HCT116 (cell line): ENCODE measurements at regions not wholly inside any gene's neighbourhood (a gene's known extent, or its start where the extent isn't known, plus 50 kb on each side); places are given as distances from the start of the nearest gene placed in this dataset.

Experiments
- ATAC-seq: fragments of 200-7000 bp; cut with Tn5 transposase; 2 replicates; pipeline ENCODE4 v1.9.1; 2020; ENCODE audit warnings: mild to moderate bottlenecking, moderate library complexity
- BruUV-seq: library from RNA; stranded (reverse); fragments of 400-500 nt; replicated peaks from 2 replicates; lab custom pipeline; 2021; lab: Mats Ljungman, UMichigan
- CTCF ChIA-PET: fragments of 300-600 bp; sonication (Branson Sonifier 250); formaldehyde crosslinking; loops from one replicate; lab custom pipeline; 2021; ENCODE audit warnings: antibody characterized with exemption; lab: Charles Lee
- POLR2A ChIA-PET: fragments of 300-600, 350-600 bp; sonication (Branson Sonifier 250); formaldehyde crosslinking; loops from one replicate; lab custom pipeline; 2021; ENCODE audit warnings: antibody characterized with exemption; lab: Charles Lee
- RAD21 ChIA-PET, 2 experiments: fragments of 300-600 bp; sonication (Branson Sonifier 250); formaldehyde crosslinking; loops; one replicate each; lab custom pipeline; 2023; ENCODE audit warnings: low total read pairs in 2 of 2; ENCODE audit not compliant: uncharacterized antibody in 2 of 2, unreplicated experiment in 2 of 2, low non-redundant PET in 1 of 2; lab: Charles Lee
- DNase-seq: peaks from one replicate; pipeline ENCODE4 v3.0.0-alpha.2; 2010; ENCODE audit warnings: low read depth, low spot score
- H2AFZ ChIP-seq: fragments of 200-600 bp; shearing (Covaris generic), sonication (generic); 2 replicates; pipeline ENCODE4 v1.6.1; 2017; ENCODE audit warnings: low read depth, mixed run types, mixed read lengths, antibody characterized with exemption, low read length; ENCODE audit not compliant: poor library complexity, severe bottlenecking
- H3K27ac ChIP-seq: 2 replicates; pipeline ENCODE4 v1.5.1; 2012; ENCODE audit warnings: low read depth, low read length
- H3K27me3 ChIP-seq: fragments of 200-600 bp; sonication (generic); 2 replicates; pipeline ENCODE4 v1.6.1; 2016; ENCODE audit warnings: mixed run types, low read length, mixed read lengths; ENCODE audit not compliant: insufficient read depth
- H3K36me3 ChIP-seq, 2 experiments: fragments of 200-500 bp in 1 of 2; fragments of 200-600 bp in 1 of 2; sonication (Bioruptor generic) in 1 of 2; sonication (generic) in 1 of 2; 2 replicates each; pipeline versions ENCODE4 v1.5.1 to v1.6.1; 2014 to 2016; ENCODE audit warnings: low read length in 2 of 2, inconsistent platforms in 1 of 2, mixed read lengths in 1 of 2, mixed run types in 1 of 2; ENCODE audit not compliant: insufficient read depth in 2 of 2, control insufficient read depth in 1 of 2
- H3K4me1 ChIP-seq, 2 experiments: fragments of 200-600 bp in 1 of 2; sonication (generic) in 1 of 2; 2 replicates each; pipeline versions ENCODE4 v1.5.1 to v1.6.1; 2012 to 2017; ENCODE audit warnings: low read length in 2 of 2, inconsistent platforms in 1 of 2, mild to moderate bottlenecking in 1 of 2, mixed read lengths in 1 of 2, mixed run types in 1 of 2, moderate library complexity in 1 of 2; ENCODE audit not compliant: insufficient read depth in 2 of 2, control insufficient read depth in 1 of 2
- H3K4me2 ChIP-seq: fragments of 200-600 bp; sonication (generic); 2 replicates; pipeline ENCODE4 v1.6.1; 2017; ENCODE audit warnings: mixed run types, low read length, mixed read lengths
- H3K4me3 ChIP-seq, 2 experiments: fragments of 200-600 bp in 1 of 2; sonication (generic) in 1 of 2; replicated peaks in 1 of 2; 2 replicates each; pipeline ENCODE4 v1.5.1; 2011 to 2016; ENCODE audit warnings: low read length in 2 of 2, control low read depth in 1 of 2, low read depth in 1 of 2, mild to moderate bottlenecking in 1 of 2, mixed read lengths in 1 of 2, mixed run types in 1 of 2
- H3K79me2 ChIP-seq: fragments of 200-600 bp; sonication (generic); 2 replicates; pipeline ENCODE4 v1.6.1; 2017; ENCODE audit warnings: mild to moderate bottlenecking, mixed run types, low read length, moderate library complexity, mixed read lengths; ENCODE audit not compliant: insufficient read depth
- H3K9ac ChIP-seq: fragments of 200-600 bp; sonication (generic); 2 replicates; pipeline ENCODE4 v1.6.1; 2016; ENCODE audit warnings: low read length, mixed read lengths
- H3K9me2 ChIP-seq: fragments of 200-600 bp; sonication (generic), shearing (Covaris generic); 2 replicates; pipeline ENCODE4 v1.6.1; 2017; ENCODE audit warnings: mixed run types, mild to moderate bottlenecking, moderate library complexity; ENCODE audit not compliant: insufficient read depth
- H3K9me3 ChIP-seq, 2 experiments: fragments of 200-500 bp in 1 of 2; fragments of 200-600 bp in 1 of 2; sonication (Bioruptor generic) in 1 of 2; sonication (generic) in 1 of 2; 2 replicates each; pipeline ENCODE4 v1.6.1; 2014 to 2017; ENCODE audit warnings: low read length in 2 of 2, mixed read lengths in 2 of 2, inconsistent platforms in 1 of 2, low read depth in 1 of 2, mild to moderate bottlenecking in 1 of 2, mixed run types in 1 of 2, moderate library complexity in 1 of 2; ENCODE audit not compliant: control insufficient read depth in 1 of 2, insufficient read depth in 1 of 2
- H4K20me1 ChIP-seq: fragments of 200-600 bp; sonication (generic), shearing (Covaris generic); 2 replicates; pipeline ENCODE4 v1.6.1; 2017; ENCODE audit warnings: mixed run types, mild to moderate bottlenecking, moderate library complexity; ENCODE audit not compliant: insufficient read depth
- ATF3 ChIP-seq: IDR thresholded peaks from 2 replicates; pipeline ENCODE4 v1.6.1; 2012
- CBX3 ChIP-seq: IDR thresholded peaks from 2 replicates; pipeline ENCODE4 v1.6.1; 2012; ENCODE audit warnings: low read depth
- CEBPB ChIP-seq: IDR thresholded peaks from 2 replicates; pipeline ENCODE4 v1.6.1; 2012; ENCODE audit warnings: low read depth
- CTCF ChIP-seq, 3 experiments: fragments of 200-600 bp in 1 of 3; sonication (generic) in 1 of 3; IDR thresholded peaks in 2 of 3; conservative IDR thresholded peaks in 1 of 3; 2 replicates each; pipeline ENCODE4 v1.5.1; 2012 to 2017; ENCODE audit warnings: low read depth in 2 of 3, low read length in 2 of 3, antibody characterized with exemption in 1 of 3, borderline replicate concordance in 1 of 3, control low read depth in 1 of 3, mild to moderate bottlenecking in 1 of 3, mixed read lengths in 1 of 3, mixed run types in 1 of 3, moderate library complexity in 1 of 3; ENCODE audit not compliant: insufficient read depth in 1 of 3
- EGR1 ChIP-seq: IDR thresholded peaks from 2 replicates; pipeline ENCODE4 v1.6.1; 2012; ENCODE audit warnings: low read depth
- ELF1 ChIP-seq: IDR thresholded peaks from 2 replicates; pipeline ENCODE4 v1.6.1; 2012; ENCODE audit warnings: low read depth, borderline replicate concordance
- EZH2 ChIP-seq: fragments of 200-600 bp; sonication (generic); IDR thresholded peaks from 2 replicates; pipeline ENCODE4 v1.6.1; 2017; ENCODE audit warnings: antibody characterized with exemption, mixed run types
- FOSL1 ChIP-seq: IDR thresholded peaks from 2 replicates; pipeline ENCODE4 v1.6.1; 2012; ENCODE audit warnings: low read depth
- JUND ChIP-seq: IDR thresholded peaks from 2 replicates; pipeline ENCODE4 v1.6.1; 2012
- MAX ChIP-seq: IDR thresholded peaks from 2 replicates; pipeline ENCODE4 v1.6.1; 2012
- POLR2AphosphoS5 ChIP-seq: IDR thresholded peaks from 2 replicates; pipeline ENCODE4 v1.6.1; 2011; ENCODE audit warnings: mild to moderate bottlenecking, low read depth, low read length, moderate library complexity
- REST ChIP-seq: IDR thresholded peaks from 2 replicates; pipeline ENCODE4 v1.6.1; 2012; ENCODE audit warnings: low read depth
- SIN3A ChIP-seq: IDR thresholded peaks from 2 replicates; pipeline ENCODE4 v1.6.1; 2012; ENCODE audit warnings: low read depth
- SP1 ChIP-seq: IDR thresholded peaks from 2 replicates; pipeline ENCODE4 v1.6.1; 2012; ENCODE audit warnings: low read depth
- SRF ChIP-seq: IDR thresholded peaks from 2 replicates; pipeline ENCODE4 v1.6.1; 2012; ENCODE audit warnings: low read depth
- TCF7L2 ChIP-seq: IDR thresholded peaks from 2 replicates; pipeline ENCODE4 v1.7.0; 2011; ENCODE audit warnings: borderline replicate concordance, inconsistent platforms; ENCODE audit not compliant: insufficient read depth, insufficient read length; ENCODE audit errors: extremely low read depth
- YY1 ChIP-seq: IDR thresholded peaks from 2 replicates; pipeline ENCODE4 v1.6.1; 2011; ENCODE audit warnings: low read length, low read depth, moderate library complexity, mild to moderate bottlenecking; ENCODE audit not compliant: insufficient replicate concordance; ENCODE audit errors: extremely low read depth
- ZBTB33 ChIP-seq: IDR thresholded peaks from 2 replicates; pipeline ENCODE4 v1.6.1; 2011; ENCODE audit warnings: mild to moderate bottlenecking, low read length, moderate library complexity; ENCODE audit not compliant: insufficient replicate concordance; ENCODE audit errors: extremely low read depth
- ZFX ChIP-seq: fragments of 450-650 bp; IDR thresholded peaks from 2 replicates; pipeline ENCODE4 v1.6.1; 2017
- intact Hi-C: fragments of 100-400 bp; cut with micrococcal nuclease; formaldehyde crosslinking; loops from 2 replicates; pipeline ENCODE4 v1.10.0; 2022

- no peak overlapping the region for H3K9ac ChIP-seq
Measured at GRCh38 chr20:60403105-60403741, 445.0 kb downstream of the CDH26 start.

More at GRCh38 chr20:60403105-60403741, 445.0 kb downstream of the CDH26 start:
- POLR2A ChIA-PET = no interaction called here
- no peak overlapping the region for H3K27ac ChIP-seq
- H3K27me3 ChIP-seq = no peaks in the 10 kb centered on the region
- intact Hi-C loops = no loop called here
- no peak for TF ChIP-seq POLR2AphosphoS5
- no peak for TF ChIP-seq JUND
- TF ChIP-seq ZBTB33 = no peak
- no peak for TF ChIP-seq CEBPB
- TF ChIP-seq ATF3 = no peak
- TF ChIP-seq SIN3A = no peak
- TF ChIP-seq MAX = no peak
- TF ChIP-seq EGR1 = no peak
- TF ChIP-seq CTCF (IDR thresholded peaks at IDR 0.05 in 2 of 3, conservative IDR thresholded peaks at IDR 0.05 in 1 of 3; ENCODE audit: borderline replicate concordance in 1 of 3, insufficient read depth in 1 of 3, low read depth in 2 of 3, low read length in 2 of 3) = no peak
- TF ChIP-seq CBX3 = no peak
- no peak for TF ChIP-seq TCF7L2
- no peak for TF ChIP-seq EZH2
- no peak for TF ChIP-seq REST
- TF ChIP-seq SP1 = no peak
- TF ChIP-seq SRF = no peak
- TF ChIP-seq ZFX = no peak
- no peak for TF ChIP-seq FOSL1
- no peak for TF ChIP-seq YY1
- no peak for TF ChIP-seq ELF1
- TF ChIP-seq, all 23 proteins: peak for 0
- H3K9me3 ChIP-seq = peaks cover 0 to 45% of the 10 kb centered on the region in 2 experiments; a peak in 2 of 4 replicates
- ChIA-PET RAD21 (no interaction called here), CTCF (no interaction called here)
- no peak overlapping the region for H3K4me3 ChIP-seq
- H3K9me2 ChIP-seq = no peaks in the 10 kb centered on the region
- no peak overlapping the region for H2AFZ ChIP-seq
- H3K36me3 ChIP-seq = no peaks in the 10 kb centered on the region
- no peaks in the 10 kb centered on the region for H3K79me2 ChIP-seq
- H4K20me1 ChIP-seq = no peaks in the 10 kb centered on the region
- no peak for DNase-seq
- H3K4me2 ChIP-seq = no peak overlapping the region
- no peak for ATAC-seq
- no peaks in the 10 kb centered on the region for H3K4me1 ChIP-seq
- BruUV-seq = no TSS peak
